GM21619 (cell line): ENCODE measurements at regions not wholly inside any gene's neighbourhood (a gene's known extent, or its start where the extent isn't known, plus 50 kb on each side); places are given as distances from the start of the nearest gene placed in this dataset.

Experiments
- ATAC-seq: cut with Tn5 transposase; IDR thresholded peaks from one replicate; pipeline ENCODE4 v1.9.1; 2021; ENCODE audit not compliant: unreplicated experiment

DNA sequence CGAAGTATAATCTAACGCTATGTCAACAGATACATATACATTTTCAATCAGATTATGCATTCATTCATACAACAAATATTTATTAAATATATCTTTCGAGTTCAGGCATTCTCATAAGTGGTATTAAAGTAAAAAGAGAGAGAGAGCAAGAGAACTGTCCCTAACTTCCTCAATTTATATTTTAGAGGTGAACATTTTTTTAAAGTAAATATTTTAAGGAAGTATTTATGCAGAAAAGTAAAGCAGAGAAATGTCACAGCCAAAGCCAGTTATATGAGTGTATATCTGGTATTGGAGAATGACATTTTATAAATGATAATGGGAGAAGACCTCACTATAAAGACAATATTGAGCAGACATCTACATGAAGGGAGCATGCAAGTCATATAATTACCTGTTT, 667.3 kb upstream of the CDH9 start:
- no peak for ATAC-seq

GRCh38 chr5:27701931-27702903, 663.8 kb upstream of the CDH9 start:
- ATAC-seq: no peak

DNA sequence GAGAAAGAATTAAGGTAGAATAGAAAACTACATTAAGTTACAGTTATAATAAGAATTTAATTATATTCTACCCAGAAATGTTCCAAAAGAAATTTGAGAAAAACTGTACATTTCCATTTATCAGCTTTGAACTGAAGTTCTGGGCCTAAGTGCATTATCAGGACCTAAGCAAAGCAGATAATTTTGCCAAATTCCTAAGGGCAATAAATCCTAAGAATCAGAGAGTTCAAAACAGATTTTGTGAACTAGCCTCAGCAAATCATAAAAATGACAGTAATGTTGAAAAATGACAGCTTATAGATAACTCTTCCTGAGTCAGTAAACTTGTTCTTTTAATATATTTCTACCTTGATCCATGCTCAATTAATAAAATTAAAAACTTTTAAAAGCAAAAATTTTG, 662.1 kb upstream of the CDH9 start:
- no peak for ATAC-seq

GRCh38 chr5:27682600-27682999, 644.2 kb upstream of the CDH9 start:
- no peak for ATAC-seq

GRCh38 chr5:27652505-27652904, 614.1 kb upstream of the CDH9 start:
- ATAC-seq: no peak

DNA sequence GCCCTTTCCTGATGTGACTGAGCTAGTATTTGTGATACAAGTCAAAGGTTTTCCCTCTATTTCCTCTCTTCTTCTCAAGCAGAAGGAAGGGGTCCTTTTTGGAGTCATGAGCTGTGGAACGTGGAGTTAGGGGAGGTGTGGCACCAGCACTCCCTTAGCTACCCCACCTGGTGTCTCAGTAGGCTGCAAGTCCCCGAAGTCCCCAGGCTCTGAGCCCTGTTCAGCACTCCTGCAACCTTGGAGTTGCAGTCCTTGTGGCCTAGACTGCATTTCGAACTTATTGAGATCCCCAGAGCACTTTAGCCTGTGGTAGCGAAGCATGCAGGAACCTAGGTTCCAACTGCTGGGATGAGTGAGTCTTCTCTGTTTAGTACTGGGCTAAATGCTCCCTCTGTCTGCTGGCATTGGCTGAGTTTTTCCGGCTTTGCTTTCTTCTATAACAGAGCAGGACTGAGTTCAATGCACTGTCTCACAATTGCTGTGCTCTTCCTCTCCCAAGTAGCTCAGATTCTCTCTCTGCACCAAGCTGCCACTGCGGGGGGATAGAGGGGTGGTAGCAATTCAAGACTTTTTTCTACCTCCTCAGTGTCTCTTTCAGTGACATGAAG, 600.7 kb upstream of the CDH9 start:
- ATAC-seq: no peak

DNA sequence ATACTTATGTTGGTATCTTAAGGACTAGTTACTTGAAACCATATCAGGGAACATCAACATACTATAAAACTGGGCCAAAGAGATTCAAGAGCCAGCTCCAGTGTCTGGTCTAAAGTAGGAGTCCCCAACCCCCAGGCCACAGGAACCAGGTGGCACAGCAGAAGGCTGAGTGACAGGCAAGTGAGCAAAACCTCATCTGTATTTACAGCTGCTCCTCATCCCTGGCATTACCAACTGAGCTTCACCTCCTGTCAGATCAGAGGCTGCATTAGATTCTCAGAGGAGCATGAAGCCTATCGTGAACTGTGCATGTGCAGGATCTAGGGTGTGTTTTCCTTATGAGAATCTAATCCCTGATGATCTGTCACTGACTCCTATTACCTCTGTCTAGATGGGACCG, 581.6 kb upstream of the CDH9 start:
- ATAC-seq: no peak

GRCh38 chr5:27612161-27612560, 573.8 kb upstream of the CDH9 start:
- no peak for ATAC-seq

- ATAC-seq: no peak
Observed at GRCh38 chr5:27608992-27609391, 570.6 kb upstream of the CDH9 start.

DNA sequence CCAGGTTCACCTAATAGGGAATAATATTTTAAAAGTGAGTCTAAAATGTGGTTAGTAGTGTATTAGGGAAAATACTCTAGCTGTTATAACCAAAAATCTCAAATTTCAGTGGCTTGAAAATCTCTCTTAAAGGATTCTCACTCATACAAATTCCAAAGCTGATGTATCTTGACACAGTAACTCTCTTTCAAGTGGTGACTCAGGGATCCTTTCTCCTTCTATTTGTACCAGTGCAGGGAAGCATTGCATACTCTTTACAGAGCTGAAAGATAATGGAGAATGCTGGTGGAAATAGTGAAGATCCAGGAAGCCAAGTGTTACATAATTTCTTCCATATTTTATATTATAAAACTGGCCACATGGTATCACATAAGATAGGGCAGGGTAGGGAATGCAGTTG, 560.2 kb upstream of the CDH9 start:
- ATAC-seq: no peak

DNA sequence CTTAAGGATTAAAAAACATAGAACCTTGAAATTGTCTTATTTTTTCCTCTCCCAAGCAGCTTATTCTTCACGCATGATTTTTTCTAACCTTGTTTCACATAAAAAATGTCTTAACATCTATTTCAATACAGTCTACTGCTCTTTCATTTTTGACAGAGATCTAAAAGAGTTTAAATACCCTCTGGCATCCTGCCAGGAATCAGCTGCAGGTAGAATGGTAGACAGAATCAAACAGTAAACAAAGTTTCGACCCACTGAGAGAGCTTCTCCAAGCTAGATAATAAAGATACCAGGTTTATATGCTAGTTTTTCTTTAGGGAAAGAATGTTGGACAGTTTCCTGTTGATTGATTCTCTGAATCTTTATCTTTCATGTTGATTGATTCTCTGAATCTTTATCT, 555.8 kb upstream of the CDH9 start:
- ATAC-seq: no peak

DNA sequence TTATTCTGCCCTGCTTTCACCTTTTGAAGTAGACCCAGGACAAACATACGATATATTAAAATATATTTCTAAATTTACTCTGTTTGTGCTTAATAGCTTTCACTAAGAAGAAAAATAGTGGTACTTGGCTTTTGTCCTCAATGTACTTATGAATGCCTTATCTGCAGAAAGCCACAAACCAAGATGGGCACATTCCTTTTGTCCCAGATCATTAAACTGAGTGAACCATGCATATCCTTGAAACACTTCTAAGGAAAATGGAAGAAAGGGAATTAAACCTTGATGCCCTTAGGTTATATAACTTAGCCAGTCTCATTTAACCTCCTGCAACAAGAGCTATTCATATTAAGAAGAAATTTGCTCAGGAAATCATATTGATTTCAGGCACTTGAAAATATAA, 553.8 kb upstream of the CDH9 start:
- ATAC-seq: no peak

GRCh38 chr5:27590503-27590902, 552.1 kb upstream of the CDH9 start:
- no peak for ATAC-seq

DNA sequence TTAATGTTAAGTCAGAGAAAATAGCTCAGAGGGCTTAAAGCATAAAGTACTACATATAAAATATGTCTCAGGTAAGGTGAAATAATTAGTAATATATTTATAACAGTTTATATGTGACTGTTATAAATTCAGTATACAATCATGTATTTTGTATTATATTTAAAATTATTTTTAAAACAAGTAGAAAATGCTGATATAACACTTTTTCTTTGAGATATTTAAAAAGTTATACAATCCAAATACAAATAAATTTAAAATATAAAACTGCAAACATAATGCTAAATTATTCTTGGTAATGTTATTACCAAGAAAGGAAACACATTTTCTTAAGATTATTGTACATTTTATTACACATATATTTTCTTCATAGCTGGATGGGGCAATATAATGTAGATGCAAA, 539.9 kb upstream of the CDH9 start:
- no peak for ATAC-seq

DNA sequence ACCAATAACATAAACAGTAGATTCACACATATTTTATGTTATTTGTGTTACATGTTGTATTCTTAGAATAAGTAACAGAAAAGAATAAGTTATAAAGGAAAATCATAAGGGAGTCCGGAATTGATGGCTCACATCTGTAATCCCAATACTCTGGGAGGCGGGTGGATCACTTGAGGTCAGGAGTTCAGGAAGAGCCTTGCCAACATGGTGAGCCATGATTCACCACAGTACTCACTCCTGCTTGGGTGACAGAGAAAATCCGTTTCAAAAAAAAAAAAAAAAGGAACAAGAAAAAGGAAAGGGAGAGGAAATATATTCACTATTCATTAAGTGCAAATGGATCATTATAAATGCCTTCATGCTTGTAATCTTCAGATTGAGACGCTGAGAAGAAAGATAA, 533.3 kb upstream of the CDH9 start:
- ATAC-seq: no peak

DNA sequence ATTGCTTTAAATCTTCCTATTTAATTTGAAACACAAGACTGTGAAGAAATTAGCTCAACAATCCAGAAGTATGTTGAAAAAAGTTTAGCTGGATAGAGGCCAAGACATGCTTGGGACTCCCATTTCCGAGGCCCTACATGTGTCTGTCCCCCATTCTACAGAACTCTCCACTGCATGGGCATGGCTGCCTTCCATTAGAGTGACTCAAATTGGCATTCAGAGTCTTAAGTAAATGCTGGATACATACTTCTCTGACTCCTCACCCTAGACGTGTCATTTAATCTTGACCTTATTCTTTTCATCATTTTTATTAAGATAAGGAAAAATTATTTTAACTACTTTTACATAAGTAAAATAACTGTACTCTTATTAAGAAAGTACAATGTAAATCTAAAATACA, 530.4 kb upstream of the CDH9 start:
- no peak for ATAC-seq

GRCh38 chr5:27561408-27561807, 523.0 kb upstream of the CDH9 start:
- ATAC-seq: no peak

- no peak for ATAC-seq
Observed at GRCh38 chr5:27548484-27548883, 510.1 kb upstream of the CDH9 start.

DNA sequence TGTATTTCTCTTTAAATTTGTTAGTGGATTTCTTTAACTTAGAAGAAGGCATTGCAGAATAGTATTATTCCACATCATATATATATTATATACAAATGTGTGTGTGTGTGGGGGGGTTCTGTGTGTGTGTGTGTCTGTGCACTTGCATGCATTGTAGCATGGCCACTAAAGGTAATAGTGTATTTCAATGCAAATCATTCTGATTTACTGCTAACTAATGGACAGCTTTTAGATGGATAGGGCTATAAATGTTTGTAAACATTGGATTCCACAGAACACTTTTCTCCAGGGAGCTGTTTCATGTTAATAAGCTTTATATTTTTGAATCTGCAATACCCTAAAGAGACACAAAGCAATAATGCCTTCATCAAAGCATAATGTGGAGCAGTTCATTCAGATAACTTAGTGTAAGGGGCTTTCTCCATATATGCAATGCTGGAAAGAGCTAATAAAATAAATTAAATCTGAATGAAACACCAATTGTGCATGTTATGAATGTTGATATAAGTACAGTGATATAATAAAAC, 496.7 kb upstream of the CDH9 start:
- no peak for ATAC-seq

DNA sequence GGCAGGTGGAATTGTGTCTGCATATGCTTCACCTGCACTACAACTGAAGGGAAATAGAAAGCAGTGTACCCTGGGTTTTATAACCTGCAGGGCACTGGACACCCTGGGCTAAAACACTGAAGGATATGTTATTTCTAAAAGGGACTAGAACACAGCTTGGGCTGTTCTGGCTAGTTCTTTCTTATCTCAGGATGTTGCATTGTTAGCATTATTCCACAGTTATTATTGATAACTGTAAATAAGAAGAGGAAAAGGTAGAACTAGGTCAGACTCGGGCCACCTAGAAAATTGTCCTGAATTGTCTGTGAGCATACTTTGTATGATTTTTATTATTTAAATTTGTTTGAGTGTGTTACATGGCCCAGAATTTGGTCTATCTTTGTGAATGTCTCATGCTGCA, 493.9 kb upstream of the CDH9 start:
- ATAC-seq: no peak

- ATAC-seq: no peak
Observed at GRCh38 chr5:27524515-27524914, 486.1 kb upstream of the CDH9 start.

DNA sequence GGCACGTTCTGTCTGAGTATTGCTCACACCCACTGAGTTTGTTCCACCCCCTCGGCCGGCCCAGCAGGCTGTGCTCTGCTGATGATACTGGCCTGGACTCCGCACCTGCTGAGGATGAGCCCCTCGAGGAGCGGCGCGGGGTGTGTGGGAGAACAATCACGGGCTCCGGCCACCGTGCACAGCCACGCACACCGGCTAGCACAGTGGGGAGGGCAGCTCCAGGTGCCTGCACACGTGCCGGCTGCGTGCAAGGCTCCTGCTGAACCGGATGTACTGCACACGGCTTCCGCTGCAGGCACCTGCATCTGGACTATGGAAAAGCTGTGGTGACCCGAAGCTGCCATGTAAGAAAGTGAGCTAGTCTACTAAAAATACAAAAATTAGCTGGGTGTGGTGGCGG, 485.2 kb upstream of the CDH9 start:
- ATAC-seq: no peak
